GM18508 (cell line): ENCODE measurements at regions not wholly inside any gene's neighbourhood (a gene's known extent, or its start where the extent isn't known, plus 50 kb on each side); places are given as distances from the start of the nearest gene placed in this dataset.
"Not testable (repeated sequence)": the region's sequence is repeated elsewhere in the genome, so short reads cannot be mapped to it uniquely, and the experiment has no call there.

ENCODE experiments used
- ATAC-seq: cut with Tn5 transposase; IDR thresholded peaks from one replicate; pipeline ENCODE4 v1.9.1; 2021; ENCODE audit warnings: moderate number of reproducible peaks; ENCODE audit not compliant: insufficient read depth, unreplicated experiment

GRCh38 chr3:81851176-81851575, 89.7 kb upstream of the GBE1 start:
- ATAC-seq, result no peak

- ATAC-seq, result no peak
These were observed 85.5 kb upstream of the GBE1 start for GRCh38 chr3:81846988-81847387.

- no peak for ATAC-seq
These were observed 80.1 kb upstream of the GBE1 start for GRCh38 chr3:81841540-81841939.

GRCh38 chr3:81839504-81840094, 78.2 kb upstream of the GBE1 start:
- no peak for ATAC-seq

- ATAC-seq, result no peak
These were observed 77.0 kb upstream of the GBE1 start for GRCh38 chr3:81838457-81838856.

GRCh38 chr3:81837071-81837593, 75.7 kb upstream of the GBE1 start:
- no peak for ATAC-seq

- ATAC-seq, result no peak
These were observed 68.5 kb upstream of the GBE1 start for GRCh38 chr3:81829937-81830336.

- ATAC-seq, result not testable (repeated sequence)
These were observed 67.8 kb upstream of the GBE1 start for GRCh38 chr3:81829272-81829671.

GRCh38 chr3:81823882-81824395, 62.5 kb upstream of the GBE1 start:
- ATAC-seq, result peak; percentile 97

- no peak for ATAC-seq
These were observed 61.6 kb upstream of the GBE1 start for GRCh38 chr3:81823086-81823485.

- ATAC-seq, result peak; percentile 99
These were observed 55.2 kb upstream of the GBE1 start for GRCh38 chr3:81816473-81817250.

- not testable (repeated sequence) for ATAC-seq
These were observed 50.7 kb upstream of the GBE1 start for GRCh38 chr3:81812098-81812497.
